TTC549 (cell line): ENCODE measurements at regions not wholly inside any gene's neighbourhood (a gene's known extent, or its start where the extent isn't known, plus 50 kb on each side); places are given as distances from the start of the nearest gene placed in this dataset.

Experiments used
- FAIRE-seq: peaks from 2 replicates; lab custom pipeline; 2012; peaks lifted over from hg19 to GRCh38; lab: Jason Lieb, UNC

DNA sequence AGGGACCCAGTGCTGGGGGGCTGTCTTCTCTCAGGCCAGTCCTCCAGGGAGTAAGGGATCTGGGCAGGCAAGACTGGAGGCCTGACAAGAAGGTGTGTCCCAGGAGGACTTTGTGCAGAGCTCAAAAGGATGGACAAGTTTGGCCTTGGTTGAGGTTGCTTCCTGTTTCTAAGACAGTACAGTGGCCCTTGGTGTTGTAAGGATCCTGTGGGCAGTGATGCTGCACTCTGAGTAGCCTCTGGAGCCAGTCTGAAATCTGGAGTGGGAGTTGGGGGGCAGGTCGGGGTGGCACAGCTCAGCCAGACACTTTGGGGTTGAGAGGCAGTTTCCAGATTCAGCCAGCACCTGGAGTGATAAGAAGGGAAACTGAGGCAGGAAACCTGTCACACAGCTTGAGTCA lies 139.2 kb upstream of the ZMIZ1 start:
- no peak for FAIRE-seq

DNA sequence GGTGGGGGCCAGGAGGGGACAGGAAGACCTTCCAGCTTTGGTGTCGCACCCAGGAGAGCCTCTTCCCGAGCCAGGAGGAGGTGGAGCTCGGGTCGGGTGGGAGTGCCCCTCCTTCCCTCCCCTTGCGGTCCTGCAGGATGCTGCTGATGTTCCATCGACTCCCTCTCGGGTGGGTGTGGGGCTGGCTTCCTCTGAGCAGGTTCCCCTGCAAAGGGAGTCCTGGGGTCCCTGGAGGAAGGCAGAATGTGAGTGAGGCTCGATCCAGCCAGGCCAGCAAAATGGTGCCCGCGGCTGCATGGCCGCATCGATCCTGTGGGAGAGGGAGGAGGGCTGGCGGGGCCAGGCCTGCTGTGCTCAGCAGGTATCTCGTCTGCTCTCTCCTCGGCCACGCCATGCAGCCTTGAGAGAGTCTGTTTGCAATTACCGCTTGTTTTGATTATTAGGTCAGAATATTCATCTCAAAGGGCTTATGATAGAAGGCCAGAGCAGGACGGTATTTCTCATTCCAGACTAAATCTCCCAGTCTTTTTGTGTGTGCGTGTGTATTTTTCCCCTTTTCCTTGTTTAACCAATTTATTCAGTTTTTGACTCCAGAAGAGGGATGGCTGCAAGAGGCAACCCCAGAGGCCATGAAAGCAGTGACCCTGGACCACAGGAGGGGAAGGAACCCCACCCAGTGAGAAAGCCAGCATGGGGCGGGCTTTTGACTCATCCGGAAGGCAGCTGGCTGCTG lies 137.3 kb upstream of the ZMIZ1 start:
- FAIRE-seq = no peak

DNA sequence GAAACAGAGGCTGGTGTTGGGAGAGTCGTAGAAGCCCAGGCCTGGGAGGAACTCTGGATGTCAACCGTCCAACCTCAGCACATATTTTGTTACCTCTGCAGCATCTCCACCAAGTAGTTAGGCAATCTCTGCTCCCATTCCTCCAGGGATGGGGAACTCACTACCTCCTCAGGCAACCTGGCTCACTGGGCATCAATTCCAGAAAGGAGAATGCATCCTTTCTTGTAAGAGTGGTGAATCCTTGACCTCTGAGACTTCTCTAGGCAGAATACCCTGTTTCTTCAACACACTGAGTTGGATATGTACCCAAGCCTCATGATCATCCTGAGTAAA lies 136.7 kb upstream of the ZMIZ1 start:
- no peak for FAIRE-seq

DNA sequence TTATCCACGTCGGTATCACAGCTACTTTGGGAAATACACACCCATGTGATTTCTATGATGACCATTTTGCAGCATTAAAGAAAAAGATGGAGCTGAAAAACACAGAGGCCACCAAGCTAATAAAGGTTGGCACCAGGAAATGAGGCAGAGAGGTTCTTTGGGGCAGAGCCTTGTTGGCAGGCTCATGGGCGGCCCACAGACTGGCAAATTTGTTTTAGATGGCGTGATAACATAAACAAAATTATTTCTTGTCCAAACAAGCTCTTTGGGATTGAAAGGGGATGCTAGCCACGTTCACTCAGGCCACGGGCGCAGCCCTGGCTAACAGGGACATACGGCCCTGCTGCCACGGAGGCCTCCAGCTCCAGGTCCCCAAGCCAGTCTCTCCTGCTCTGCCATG lies 135.9 kb upstream of the ZMIZ1 start:
- no peak for FAIRE-seq

DNA sequence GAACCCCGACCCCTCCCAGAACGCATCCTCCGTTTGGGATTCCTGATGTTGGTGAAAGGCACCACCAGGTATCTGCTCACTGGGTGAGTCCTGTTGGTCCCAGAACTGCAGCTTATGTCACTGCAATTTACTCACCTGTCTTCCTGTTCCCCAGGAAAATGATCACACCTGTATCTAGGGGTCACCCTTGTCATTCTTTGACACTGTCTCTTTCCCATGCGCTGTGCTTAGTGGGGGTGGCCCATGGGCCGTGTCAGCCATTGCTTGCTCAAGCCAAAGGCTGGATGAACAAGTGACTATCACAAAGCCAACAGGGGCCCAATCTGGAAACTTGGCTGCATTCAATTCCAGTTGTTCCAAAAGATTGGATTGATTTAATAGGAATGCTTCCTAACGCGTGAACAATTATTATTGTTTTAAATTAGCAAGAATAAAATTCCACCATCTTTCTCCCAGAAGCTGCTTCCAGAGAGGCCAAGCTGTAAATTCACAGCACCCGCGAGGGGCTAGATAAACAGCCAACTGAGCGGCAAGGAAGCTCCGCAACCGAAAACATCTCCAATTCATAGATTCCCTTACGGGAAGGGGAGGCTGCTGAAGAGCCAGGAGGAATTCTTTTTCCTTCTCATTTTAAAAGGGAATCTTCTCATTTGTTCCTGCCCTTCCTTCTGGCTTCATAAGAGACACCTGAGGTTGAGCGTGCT lies 134.8 kb upstream of the ZMIZ1 start:
- no peak for FAIRE-seq

DNA sequence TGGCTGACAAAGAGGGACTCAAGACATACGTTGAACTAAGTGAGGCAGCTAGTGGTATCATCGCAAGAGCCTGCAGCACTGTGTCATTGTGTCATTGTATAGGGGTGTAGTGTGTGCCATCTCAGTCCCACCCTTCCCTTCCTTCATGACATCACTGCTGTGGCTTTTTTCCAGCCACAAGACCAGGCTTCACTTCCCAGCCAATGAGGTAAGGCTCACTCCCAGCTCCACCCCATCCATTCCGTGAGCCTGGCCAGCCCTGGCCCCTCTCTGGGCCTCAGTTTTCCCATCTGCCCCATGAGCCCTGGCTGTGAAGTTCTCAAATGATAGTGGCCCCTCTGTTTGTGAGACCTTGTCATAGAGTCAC lies 134.3 kb upstream of the ZMIZ1 start:
- FAIRE-seq = no peak

DNA sequence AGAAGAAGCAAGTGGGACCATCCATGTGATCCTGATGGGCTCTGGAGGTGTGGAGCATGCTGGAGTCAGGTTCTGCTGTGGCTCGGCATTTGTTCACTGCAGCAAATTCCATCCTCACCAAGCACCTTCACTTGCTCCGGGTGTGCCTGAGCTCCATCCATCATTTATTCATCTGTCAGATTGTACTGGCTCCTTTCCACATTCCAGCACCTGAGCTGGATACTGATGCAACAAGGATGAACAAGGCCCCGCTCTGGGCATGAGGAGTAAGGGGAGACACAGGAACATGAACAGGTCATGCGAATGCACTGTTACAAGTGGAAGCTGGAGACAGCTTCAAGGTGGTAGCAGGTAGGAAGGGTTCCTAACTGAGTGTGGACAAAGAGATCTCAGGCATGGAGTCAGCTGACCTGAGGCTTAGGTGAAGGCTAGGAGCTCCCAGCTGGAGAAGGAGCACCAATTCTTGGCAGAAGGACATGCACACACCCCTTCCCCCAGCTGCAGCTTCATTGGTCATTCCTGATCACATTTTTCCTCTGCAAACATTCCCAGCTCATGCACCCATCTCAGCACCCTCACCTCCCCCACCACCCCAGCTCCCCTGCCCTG lies 133.7 kb upstream of the ZMIZ1 start:
- FAIRE-seq = no peak

DNA sequence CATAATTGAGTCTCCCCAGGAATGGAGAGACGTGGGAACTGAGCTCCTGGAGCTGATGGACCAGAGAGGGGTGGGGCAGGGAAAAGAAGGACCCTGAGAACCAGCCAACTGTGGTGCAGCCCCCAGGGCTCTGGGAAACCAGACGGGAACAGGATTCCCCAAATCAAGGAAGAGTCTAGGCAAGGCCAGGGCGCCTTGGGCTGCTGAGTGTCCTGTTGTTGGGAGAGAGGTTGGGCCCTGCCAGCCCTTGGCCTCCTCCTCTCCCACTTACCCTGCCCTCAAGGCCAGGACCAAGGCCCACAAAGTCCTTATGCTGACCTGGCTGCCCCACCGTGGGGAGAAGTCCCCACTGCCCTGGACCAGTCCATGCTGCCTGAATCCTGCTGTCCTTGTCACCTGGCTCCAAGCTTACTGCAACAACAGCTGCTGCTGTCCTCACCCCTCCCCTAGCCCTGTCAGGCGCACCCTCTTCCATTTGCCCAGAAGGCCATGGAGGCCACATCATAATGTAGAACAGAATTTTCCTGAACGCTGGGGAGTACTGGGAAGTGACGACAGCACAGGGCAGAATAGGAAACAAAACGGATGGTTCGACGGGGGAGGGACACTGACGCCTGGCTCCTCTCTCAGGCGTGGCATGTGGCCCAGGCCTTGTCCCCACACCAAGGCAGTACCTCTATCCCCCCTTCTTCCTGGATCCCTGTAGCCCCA lies 132.9 kb upstream of the ZMIZ1 start:
- FAIRE-seq = no peak

DNA sequence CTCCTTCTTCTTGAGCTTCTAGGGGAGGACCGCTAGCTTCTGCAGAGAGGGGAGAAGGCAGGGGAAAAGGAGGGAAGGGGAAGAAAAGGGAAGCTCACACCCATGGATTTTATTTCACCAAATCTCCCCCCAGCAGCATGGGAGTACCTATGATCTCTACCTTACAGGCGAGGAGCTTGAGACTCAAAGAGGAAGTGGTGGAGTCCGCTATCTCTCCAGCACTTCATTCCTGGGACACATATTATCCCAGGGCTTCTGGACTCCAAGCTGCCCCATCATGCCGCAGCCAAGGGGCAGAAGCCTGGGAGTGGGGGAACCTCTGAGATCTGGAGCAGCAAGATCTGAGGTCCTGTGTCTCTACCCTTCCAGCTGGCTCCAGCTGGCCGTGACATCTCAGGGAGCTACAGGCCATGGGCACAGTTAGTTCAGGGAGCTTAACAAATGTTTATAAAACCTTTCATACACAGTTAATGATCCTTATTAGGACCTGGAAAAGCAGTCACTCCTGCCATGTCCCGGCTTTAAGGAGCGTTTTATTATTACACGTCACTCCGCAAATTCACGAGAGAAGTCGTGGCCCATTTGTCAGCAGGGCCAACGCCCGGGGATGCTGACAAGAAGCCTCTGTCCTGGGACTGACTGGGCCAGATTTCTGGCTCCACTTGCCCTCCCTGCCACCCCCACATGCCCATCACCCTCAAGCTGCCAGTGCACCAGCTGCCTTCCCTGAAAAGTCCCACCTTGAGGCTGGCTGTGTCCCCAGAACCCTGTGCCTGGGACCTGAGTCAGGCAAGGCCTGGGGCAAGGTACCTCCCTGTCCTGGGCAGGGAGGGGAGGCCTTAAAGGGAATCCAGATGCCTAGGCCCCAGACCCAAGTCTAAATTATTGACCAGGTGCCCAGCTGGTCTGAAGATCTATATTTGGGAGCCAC lies 132.1 kb upstream of the ZMIZ1 start:
- FAIRE-seq = no peak

DNA sequence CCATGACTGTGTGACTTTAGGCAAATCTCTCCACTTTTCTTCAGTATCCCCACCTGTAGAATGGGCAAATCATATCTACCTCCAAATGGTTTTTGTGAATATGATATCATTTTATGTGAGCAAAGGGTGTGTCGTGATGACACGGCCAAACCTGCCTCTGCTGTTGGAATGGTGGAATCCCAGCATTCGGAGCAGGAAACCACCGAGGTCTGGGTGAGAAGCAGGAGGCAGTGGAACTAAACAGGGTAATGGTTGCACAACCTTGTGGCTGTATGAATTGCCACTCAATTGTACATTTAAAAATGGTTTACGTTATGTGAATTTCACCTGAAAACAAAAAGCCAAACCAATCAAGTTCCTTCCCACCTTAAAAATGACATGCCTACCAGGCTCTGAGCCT lies 131.4 kb upstream of the ZMIZ1 start:
- no peak for FAIRE-seq

DNA sequence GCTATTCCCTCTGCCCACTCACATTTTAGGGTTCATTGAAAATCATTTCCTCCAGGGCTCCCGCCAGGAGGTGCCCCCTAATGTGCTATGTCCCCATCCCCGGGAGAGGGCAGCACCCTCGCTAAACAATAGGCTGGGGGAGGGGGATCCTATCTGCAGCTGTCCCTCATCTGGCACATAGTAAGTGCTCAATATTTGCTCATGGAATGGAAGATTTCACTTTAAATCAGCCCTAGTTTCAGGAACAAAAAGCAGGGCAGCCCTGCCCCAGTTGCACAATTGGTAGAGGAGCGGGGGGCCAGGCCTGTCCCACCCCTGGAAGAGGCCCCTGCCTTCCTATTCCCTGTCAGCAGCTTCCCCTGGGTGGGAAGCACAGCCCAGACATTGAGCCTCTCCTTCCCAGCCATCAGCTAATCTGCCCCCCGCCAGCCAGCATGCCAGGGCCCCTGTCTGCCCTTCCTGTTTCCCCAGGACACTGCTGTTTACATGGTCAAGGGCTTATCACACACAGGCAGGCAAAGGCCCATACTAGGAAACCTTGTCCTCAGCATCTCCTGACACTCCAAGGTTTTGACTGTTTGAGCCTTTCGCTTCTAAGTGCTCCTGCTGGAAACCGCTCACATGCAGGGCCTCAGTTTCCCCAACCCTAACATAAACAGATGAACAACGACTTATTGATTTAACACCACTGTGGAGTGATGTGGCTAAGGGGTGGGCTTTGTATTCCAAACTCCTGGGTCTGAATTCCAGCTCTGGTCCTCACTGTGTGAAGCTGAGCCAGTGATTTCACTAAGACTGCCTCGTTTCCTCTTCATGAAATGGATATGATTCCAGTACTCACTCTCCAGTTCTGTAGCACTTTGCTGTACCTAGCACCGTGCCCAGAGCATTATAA lies 130.7 kb upstream of the ZMIZ1 start:
- no peak for FAIRE-seq

DNA sequence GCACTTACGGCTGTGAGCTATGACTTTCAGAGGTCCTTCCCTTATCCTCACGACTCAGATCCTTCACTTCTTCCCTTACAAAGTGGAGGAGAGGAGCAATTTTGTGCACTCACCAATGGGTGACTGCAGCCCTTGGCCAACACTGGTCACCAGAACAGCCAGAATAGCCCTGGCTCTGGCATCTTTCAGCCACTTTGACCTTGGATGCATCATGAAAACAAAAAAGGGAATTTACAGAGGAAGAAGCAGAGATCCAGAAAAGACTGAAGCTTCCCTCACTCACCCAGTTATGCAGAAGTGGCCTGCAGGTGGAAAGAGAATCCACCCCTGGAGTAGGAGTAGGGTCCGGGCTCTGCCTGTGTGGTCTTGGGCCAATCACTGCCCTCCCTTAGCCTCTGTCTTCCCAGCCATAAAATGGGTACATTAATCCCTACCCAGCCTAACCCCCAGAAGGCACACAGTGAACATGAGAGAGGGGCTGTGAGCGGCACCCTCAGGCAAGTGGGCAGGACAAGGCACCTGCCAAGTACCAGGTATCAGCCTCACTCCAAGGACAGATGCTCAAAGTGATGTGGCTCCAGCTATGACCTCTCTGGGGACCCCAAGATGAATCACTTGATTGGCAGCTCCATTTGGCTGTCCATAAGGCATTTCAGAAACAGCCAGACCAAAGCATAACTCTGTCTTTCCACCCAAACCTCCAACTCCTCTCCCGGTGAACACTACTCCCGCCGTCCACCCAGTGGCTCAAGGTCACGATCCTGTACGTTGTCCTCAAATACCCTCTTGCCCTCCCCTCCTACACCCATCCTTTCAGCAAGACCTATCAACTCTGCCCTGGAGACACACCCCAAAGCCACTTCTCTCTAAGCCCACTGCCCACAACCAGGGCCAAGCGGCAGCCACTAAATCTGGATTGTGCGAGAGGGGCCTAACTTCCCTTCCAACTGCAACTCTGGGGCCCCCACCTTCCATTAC lies 129.8 kb upstream of the ZMIZ1 start:
- no peak for FAIRE-seq

DNA sequence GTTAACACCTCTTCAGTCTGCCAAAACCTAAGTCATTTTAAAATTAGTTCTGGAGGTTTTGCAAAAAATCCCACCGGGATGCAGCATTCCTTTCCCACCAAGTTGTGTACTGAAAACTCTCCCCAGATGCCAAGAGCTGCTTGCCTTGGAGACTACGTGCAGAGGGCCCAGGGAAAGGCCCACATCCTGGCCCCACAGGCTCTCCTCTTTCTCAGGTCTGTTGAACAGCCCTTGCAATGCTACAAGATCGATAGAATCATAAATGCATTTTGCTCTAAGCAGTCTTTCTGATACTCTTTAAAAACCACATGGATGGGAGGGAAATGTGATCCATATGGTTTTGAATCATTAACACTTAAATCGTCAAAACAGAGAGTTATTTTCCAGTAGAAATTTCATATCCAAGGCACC lies 126.7 kb upstream of the ZMIZ1 start:
- FAIRE-seq = no peak

DNA sequence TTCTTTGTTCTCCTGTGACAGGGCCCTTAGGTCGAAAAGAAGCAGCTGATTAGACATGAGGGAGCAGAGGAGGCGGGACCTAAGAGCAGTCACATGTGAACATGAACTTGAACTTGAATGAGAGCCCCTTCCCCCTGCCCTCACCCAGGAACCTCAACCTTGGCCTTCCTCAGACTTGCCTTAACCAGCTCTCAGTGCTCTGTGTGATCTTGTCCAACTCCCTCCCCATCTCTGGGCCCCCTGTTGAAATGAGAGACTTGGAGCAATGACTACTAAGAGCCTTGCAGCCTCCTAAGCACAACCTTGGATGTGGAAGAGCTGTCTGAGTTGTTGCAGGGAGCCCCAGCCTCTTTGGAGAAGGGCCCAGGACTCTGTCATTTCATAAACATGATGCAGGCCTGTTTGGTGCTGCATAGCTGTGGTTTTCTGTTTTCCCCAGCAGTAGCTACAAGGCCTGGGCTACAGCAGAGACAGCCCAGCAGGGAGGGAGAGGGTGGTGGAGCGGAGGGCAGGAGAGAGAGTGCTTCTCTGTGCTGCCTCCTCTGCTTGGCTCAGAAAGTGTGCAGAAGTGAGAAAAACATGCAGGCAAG lies 123.9 kb upstream of the ZMIZ1 start:
- FAIRE-seq = no peak

DNA sequence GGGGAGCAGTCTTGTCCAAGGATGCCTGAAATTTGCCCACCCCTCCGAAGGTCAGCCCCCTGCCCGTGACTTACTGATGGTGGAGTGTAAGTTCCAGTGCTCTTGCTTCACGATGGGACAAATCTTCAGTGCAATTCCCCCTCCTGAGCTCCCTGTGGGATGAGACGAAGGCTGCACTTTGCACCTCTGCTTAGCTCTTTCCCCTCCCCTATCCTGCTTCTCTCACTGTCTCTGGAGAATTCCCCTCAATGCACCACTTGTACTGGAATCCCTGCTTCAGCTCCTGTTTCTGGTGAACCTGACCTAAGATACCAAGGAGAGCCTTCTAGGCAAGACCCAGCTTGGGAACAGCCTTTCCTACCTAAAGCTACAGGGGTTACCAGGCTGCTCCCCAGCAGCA lies 122.9 kb upstream of the ZMIZ1 start:
- FAIRE-seq = no peak

DNA sequence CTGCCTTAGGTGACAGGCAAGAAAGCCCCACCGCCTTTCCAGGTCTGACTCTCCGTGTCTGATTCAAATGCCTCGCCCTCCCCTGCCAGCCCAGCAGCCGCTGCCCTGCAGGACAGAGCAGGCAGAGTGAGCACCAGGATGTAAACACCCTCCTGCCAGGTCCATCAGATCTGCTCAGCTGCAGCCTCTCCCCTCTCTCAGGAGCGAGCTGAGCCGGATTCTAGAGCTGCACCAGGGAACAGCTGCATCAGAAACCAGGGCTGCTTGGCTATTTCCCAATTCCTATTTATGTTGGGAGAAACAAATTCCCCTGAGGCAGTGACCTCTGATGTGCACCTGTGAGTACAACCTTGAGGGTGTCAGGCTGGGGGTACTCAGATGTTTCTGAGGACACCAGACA lies 121.5 kb upstream of the ZMIZ1 start:
- no peak for FAIRE-seq

DNA sequence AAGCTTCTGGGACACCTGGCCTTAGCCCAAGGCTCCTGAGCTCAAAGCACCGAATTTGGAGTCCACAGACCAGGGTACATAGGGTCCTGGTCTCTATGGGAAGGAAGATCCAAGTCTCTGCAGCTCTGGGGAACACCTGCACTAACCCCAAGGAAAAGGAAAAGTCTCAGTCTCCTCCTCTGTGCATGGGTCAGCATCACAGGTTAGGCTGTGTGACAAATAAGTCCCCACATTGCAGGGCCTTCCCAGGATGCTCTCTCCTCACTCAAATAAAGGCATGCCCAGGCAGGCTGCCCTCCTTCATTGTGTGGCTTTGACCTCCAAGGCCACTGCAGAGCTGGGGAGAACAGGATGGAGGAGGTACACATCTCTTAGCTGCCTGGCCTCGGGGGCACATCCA lies 121.0 kb upstream of the ZMIZ1 start:
- no peak for FAIRE-seq

DNA sequence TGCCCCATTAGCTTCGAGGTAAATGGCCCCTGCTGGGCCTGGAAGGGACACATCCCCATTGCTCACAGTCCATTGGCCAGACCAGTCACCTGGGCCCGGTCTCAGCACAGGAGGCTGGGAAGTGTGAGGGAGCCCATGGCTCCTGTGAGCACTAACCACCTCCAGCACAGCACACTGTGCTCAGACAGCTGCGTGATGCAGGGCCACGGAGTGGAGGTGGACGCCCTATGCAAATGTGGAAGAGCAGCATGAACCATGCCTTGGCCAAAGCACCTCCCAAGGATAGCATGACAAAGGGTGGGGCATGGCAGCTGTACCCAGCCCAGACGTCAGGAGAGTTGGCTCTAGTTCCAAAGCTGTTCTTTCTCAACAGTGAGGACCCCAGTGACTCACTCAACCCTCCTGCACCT lies 120.1 kb upstream of the ZMIZ1 start:
- FAIRE-seq = no peak
